ENCODE measurements at regions not wholly inside any gene's neighbourhood (a gene's known extent, or its start where the extent isn't known, plus 50 kb on each side); places are given as distances from the start of the nearest gene placed in this dataset.

DNA sequence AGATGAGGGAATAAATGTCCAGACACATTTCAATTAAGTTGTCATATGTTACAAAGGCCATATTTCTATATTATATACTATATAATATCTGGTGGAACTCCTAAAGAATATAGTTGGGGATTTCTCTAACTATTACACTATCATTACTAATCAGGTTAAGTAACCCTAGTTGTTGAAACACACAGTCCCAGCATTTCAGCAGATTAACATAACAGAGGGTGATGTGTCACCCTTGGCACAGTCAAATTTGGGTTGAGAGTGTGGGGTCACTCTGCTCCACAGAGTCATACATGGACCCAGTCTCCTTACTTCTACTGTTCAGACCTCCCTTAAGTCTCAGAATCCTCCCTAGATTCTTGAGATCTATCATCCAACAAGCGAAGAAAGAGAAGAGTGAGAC is 496.4 kb upstream of the MDFIC2 start (continued):
- TF ChIP-seq, protein P1, sequence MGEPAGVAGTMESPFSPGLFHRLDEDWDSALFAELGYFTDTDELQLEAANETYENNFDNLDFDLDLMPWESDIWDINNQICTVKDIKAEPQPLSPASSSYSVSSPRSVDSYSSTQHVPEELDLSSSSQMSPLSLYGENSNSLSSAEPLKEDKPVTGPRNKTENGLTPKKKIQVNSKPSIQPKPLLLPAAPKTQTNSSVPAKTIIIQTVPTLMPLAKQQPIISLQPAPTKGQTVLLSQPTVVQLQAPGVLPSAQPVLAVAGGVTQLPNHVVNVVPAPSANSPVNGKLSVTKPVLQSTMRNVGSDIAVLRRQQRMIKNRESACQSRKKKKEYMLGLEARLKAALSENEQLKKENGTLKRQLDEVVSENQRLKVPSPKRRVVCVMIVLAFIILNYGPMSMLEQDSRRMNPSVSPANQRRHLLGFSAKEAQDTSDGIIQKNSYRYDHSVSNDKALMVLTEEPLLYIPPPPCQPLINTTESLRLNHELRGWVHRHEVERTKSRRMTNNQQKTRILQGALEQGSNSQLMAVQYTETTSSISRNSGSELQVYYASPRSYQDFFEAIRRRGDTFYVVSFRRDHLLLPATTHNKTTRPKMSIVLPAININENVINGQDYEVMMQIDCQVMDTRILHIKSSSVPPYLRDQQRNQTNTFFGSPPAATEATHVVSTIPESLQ (CRISPR knock-in tag; IDR thresholded peaks at IDR 0.05), result no peak
- TF ChIP-seq, protein P2, sequence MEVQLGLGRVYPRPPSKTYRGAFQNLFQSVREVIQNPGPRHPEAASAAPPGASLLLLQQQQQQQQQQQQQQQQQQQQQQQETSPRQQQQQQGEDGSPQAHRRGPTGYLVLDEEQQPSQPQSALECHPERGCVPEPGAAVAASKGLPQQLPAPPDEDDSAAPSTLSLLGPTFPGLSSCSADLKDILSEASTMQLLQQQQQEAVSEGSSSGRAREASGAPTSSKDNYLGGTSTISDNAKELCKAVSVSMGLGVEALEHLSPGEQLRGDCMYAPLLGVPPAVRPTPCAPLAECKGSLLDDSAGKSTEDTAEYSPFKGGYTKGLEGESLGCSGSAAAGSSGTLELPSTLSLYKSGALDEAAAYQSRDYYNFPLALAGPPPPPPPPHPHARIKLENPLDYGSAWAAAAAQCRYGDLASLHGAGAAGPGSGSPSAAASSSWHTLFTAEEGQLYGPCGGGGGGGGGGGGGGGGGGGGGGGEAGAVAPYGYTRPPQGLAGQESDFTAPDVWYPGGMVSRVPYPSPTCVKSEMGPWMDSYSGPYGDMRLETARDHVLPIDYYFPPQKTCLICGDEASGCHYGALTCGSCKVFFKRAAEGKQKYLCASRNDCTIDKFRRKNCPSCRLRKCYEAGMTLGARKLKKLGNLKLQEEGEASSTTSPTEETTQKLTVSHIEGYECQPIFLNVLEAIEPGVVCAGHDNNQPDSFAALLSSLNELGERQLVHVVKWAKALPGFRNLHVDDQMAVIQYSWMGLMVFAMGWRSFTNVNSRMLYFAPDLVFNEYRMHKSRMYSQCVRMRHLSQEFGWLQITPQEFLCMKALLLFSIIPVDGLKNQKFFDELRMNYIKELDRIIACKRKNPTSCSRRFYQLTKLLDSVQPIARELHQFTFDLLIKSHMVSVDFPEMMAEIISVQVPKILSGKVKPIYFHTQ (CRISPR knock-in tag; IDR thresholded peaks at IDR 0.05), result no peak
- TF ChIP-seq TCF7 (CRISPR knock-in tag; IDR thresholded peaks at IDR 0.05; ENCODE audit: low read depth) (no peak), ESRRA (CRISPR knock-in tag; IDR thresholded peaks at IDR 0.05; ENCODE audit: borderline replicate concordance) (no peak), NFE2L1 (CRISPR knock-in tag; IDR thresholded peaks at IDR 0.05) (no peak)
- TF ChIP-seq, protein P3, sequence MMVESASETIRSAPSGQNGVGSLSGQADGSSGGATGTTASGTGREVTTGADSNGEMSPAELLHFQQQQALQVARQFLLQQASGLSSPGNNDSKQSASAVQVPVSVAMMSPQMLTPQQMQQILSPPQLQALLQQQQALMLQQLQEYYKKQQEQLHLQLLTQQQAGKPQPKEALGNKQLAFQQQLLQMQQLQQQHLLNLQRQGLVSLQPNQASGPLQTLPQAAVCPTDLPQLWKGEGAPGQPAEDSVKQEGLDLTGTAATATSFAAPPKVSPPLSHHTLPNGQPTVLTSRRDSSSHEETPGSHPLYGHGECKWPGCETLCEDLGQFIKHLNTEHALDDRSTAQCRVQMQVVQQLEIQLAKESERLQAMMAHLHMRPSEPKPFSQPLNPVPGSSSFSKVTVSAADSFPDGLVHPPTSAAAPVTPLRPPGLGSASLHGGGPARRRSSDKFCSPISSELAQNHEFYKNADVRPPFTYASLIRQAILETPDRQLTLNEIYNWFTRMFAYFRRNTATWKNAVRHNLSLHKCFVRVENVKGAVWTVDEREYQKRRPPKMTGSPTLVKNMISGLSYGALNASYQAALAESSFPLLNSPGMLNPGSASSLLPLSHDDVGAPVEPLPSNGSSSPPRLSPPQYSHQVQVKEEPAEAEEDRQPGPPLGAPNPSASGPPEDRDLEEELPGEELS (CRISPR knock-in tag; IDR thresholded peaks at IDR 0.05), result no peak
- TF ChIP-seq, protein P4, sequence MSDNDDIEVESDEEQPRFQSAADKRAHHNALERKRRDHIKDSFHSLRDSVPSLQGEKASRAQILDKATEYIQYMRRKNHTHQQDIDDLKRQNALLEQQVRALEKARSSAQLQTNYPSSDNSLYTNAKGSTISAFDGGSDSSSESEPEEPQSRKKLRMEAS (CRISPR knock-in tag; IDR thresholded peaks at IDR 0.05), result no peak

DNA sequence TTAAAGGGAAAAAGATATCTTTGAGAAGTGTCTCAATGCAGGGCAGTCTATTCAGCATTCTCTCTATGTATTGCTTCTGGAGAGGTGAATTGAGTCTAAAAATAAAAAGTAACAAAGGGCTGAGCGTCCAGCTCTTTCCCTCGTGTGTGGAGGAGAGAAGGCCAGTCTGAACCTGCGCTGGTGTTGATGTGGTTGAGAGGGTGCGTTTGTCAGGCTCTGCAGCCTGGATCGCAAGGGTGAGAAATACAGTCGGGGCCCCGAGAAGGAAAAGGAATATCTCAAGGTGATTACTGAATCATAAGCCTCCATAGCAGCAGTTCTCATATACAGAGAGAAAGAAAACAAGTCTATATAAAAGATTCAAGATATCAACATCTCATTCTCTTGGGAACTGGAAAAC is 494.1 kb upstream of the MDFIC2 start:
- Mint-ChIP-seq H3K27ac (no peak overlapping the region), H3K27me3 (ENCODE audit: low read depth) (no peaks in the 10 kb centered on the region; the same call in 1 of the 2 replicates), H3K9me3 (peaks cover 4% of the 10 kb centered on the region; the same call in 1 of the 2 replicates), H3K4me1 (peaks cover 4% of the 10 kb centered on the region; the same call in 1 of the 2 replicates), H3K36me3 (no peaks in the 10 kb centered on the region), H3K4me3 (no peak overlapping the region)
- TF ChIP-seq ZNF121 (CRISPR knock-in tag; IDR thresholded peaks at IDR 0.05) (no peak), MXD4 (CRISPR knock-in tag; IDR thresholded peaks at IDR 0.05; ENCODE audit: borderline replicate concordance) (no peak), KAT7 (CRISPR knock-in tag; IDR thresholded peaks at IDR 0.05; ENCODE audit: borderline replicate concordance) (no peak)
- TF ChIP-seq, protein P5, sequence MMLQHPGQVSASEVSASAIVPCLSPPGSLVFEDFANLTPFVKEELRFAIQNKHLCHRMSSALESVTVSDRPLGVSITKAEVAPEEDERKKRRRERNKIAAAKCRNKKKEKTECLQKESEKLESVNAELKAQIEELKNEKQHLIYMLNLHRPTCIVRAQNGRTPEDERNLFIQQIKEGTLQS (CRISPR knock-in tag; conservative IDR thresholded peaks at IDR 0.05), result no peak
- TF ChIP-seq, protein P6, sequence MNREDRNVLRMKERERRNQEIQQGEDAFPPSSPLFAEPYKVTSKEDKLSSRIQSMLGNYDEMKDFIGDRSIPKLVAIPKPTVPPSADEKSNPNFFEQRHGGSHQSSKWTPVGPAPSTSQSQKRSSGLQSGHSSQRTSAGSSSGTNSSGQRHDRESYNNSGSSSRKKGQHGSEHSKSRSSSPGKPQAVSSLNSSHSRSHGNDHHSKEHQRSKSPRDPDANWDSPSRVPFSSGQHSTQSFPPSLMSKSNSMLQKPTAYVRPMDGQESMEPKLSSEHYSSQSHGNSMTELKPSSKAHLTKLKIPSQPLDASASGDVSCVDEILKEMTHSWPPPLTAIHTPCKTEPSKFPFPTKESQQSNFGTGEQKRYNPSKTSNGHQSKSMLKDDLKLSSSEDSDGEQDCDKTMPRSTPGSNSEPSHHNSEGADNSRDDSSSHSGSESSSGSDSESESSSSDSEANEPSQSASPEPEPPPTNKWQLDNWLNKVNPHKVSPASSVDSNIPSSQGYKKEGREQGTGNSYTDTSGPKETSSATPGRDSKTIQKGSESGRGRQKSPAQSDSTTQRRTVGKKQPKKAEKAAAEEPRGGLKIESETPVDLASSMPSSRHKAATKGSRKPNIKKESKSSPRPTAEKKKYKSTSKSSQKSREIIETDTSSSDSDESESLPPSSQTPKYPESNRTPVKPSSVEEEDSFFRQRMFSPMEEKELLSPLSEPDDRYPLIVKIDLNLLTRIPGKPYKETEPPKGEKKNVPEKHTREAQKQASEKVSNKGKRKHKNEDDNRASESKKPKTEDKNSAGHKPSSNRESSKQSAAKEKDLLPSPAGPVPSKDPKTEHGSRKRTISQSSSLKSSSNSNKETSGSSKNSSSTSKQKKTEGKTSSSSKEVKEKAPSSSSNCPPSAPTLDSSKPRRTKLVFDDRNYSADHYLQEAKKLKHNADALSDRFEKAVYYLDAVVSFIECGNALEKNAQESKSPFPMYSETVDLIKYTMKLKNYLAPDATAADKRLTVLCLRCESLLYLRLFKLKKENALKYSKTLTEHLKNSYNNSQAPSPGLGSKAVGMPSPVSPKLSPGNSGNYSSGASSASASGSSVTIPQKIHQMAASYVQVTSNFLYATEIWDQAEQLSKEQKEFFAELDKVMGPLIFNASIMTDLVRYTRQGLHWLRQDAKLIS (CRISPR knock-in tag; IDR thresholded peaks at IDR 0.05; ENCODE audit: borderline replicate concordance), result no peak
- TF ChIP-seq, protein P3 (CRISPR knock-in tag; IDR thresholded peaks at IDR 0.05), result no peak
- TF ChIP-seq, protein P7, sequence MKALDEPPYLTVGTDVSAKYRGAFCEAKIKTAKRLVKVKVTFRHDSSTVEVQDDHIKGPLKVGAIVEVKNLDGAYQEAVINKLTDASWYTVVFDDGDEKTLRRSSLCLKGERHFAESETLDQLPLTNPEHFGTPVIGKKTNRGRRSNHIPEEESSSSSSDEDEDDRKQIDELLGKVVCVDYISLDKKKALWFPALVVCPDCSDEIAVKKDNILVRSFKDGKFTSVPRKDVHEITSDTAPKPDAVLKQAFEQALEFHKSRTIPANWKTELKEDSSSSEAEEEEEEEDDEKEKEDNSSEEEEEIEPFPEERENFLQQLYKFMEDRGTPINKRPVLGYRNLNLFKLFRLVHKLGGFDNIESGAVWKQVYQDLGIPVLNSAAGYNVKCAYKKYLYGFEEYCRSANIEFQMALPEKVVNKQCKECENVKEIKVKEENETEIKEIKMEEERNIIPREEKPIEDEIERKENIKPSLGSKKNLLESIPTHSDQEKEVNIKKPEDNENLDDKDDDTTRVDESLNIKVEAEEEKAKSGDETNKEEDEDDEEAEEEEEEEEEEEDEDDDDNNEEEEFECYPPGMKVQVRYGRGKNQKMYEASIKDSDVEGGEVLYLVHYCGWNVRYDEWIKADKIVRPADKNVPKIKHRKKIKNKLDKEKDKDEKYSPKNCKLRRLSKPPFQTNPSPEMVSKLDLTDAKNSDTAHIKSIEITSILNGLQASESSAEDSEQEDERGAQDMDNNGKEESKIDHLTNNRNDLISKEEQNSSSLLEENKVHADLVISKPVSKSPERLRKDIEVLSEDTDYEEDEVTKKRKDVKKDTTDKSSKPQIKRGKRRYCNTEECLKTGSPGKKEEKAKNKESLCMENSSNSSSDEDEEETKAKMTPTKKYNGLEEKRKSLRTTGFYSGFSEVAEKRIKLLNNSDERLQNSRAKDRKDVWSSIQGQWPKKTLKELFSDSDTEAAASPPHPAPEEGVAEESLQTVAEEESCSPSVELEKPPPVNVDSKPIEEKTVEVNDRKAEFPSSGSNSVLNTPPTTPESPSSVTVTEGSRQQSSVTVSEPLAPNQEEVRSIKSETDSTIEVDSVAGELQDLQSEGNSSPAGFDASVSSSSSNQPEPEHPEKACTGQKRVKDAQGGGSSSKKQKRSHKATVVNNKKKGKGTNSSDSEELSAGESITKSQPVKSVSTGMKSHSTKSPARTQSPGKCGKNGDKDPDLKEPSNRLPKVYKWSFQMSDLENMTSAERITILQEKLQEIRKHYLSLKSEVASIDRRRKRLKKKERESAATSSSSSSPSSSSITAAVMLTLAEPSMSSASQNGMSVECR (CRISPR knock-in tag; IDR thresholded peaks at IDR 0.05; ENCODE audit: borderline replicate concordance), result no peak
- TF ChIP-seq, protein P8, sequence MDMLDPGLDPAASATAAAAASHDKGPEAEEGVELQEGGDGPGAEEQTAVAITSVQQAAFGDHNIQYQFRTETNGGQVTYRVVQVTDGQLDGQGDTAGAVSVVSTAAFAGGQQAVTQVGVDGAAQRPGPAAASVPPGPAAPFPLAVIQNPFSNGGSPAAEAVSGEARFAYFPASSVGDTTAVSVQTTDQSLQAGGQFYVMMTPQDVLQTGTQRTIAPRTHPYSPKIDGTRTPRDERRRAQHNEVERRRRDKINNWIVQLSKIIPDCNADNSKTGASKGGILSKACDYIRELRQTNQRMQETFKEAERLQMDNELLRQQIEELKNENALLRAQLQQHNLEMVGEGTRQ (CRISPR knock-in tag; IDR thresholded peaks at IDR 0.05), result no peak
- ChIA-PET POLR2A (no interaction called here), CTCF (no interaction called here)
- ATAC-seq (no peak), DNase-seq (ENCODE audit: low spot score) (no peak)

Measured in WTC11 (cell line).